Skin of body (tissue), 1 donor: ENCODE measurements at regions not wholly inside any gene's neighbourhood (a gene's known extent, or its start where the extent isn't known, plus 50 kb on each side); places are given as distances from the start of the nearest gene placed in this dataset.

Experiments used
- DNase-seq: peaks from one replicate; lab custom pipeline; 2025; lab: John Stamatoyannopoulos, UW

GRCh38 chr5:30937070-30937469 is 256.4 kb upstream of the CDH6 start:
- DNase-seq, result no peak

- DNase-seq, result no peak
These were observed 259.9 kb upstream of the CDH6 start for GRCh38 chr5:30933599-30933998.

- no peak for DNase-seq
These were observed 261.0 kb upstream of the CDH6 start for GRCh38 chr5:30932273-30933017.

GRCh38 chr5:30930736-30931135 is 262.8 kb upstream of the CDH6 start:
- DNase-seq, result no peak

- no peak for DNase-seq
These were observed 264.5 kb upstream of the CDH6 start for GRCh38 chr5:30928956-30929355.

- no peak for DNase-seq
These were observed 267.3 kb upstream of the CDH6 start for GRCh38 chr5:30926218-30926617.

- no peak for DNase-seq
These were observed 272.1 kb upstream of the CDH6 start for GRCh38 chr5:30921388-30921787.

GRCh38 chr5:30918171-30918570 is 275.3 kb upstream of the CDH6 start:
- DNase-seq, result no peak

- no peak for DNase-seq
These were observed 285.1 kb upstream of the CDH6 start for GRCh38 chr5:30908356-30908755.

GRCh38 chr5:30900367-30900766 is 293.1 kb upstream of the CDH6 start:
- no peak for DNase-seq

- no peak for DNase-seq
These were observed 298.7 kb upstream of the CDH6 start for GRCh38 chr5:30894811-30895210.

- DNase-seq, result no peak
These were observed 301.8 kb upstream of the CDH6 start for GRCh38 chr5:30891660-30892059.

- no peak for DNase-seq
These were observed 303.1 kb upstream of the CDH6 start for GRCh38 chr5:30890377-30890776.

- DNase-seq, result no peak
These were observed 313.0 kb upstream of the CDH6 start for GRCh38 chr5:30880514-30880913.

- no peak for DNase-seq
These were observed 313.6 kb upstream of the CDH6 start for GRCh38 chr5:30879887-30880286.

GRCh38 chr5:30878746-30879145 is 314.7 kb upstream of the CDH6 start:
- no peak for DNase-seq

- DNase-seq, result no peak
These were observed 315.2 kb upstream of the CDH6 start for GRCh38 chr5:30878296-30878695.

- no peak for DNase-seq
These were observed 319.0 kb upstream of the CDH6 start for GRCh38 chr5:30874241-30875034.

GRCh38 chr5:30871196-30871595 is 322.3 kb upstream of the CDH6 start:
- no peak for DNase-seq

- no peak for DNase-seq
These were observed 325.8 kb upstream of the CDH6 start for GRCh38 chr5:30867711-30868110.

GRCh38 chr5:30866142-30866541 is 327.3 kb upstream of the CDH6 start:
- no peak for DNase-seq

GRCh38 chr5:30856242-30856641 is 337.2 kb upstream of the CDH6 start:
- no peak for DNase-seq

- no peak for DNase-seq
These were observed 340.3 kb upstream of the CDH6 start for GRCh38 chr5:30853158-30853557.
